Natural killer cell (primary cell): ENCODE measurements at regions not wholly inside any gene's neighbourhood (a gene's known extent, or its start where the extent isn't known, plus 50 kb on each side); places are given as distances from the start of the nearest gene placed in this dataset.

Experiments
- ATAC-seq, 3 donors: fragments of 150-1000 bp in 2 of 3; fragments of 200-7000 bp in 1 of 3; cut with Tn5 transposase; 1 replicate in 1 of 3; 2 replicates in 2 of 3; pipeline ENCODE4 v1.10.0; 2021; ENCODE audit warnings: mild to moderate bottlenecking in 2 of 3, moderate library complexity in 2 of 3
- DNase-seq, 2 donors: peaks; one replicate each; pipeline versions ENCODE4 v3.0.0 to v3.0.0-alpha.2; 2013 to 2021; ENCODE audit warnings: mixed read lengths in 1 of 2
- H3K27ac ChIP-seq: one replicate; pipeline ENCODE4 v1.5.1; 2013; ENCODE audit warnings: mild to moderate bottlenecking, low read length
- H3K27me3 ChIP-seq: one replicate; pipeline ENCODE4 v1.6.1; 2013; ENCODE audit warnings: low read length; ENCODE audit not compliant: control insufficient read depth, insufficient read depth
- H3K36me3 ChIP-seq: one replicate; pipeline ENCODE4 v1.6.1; 2013; ENCODE audit warnings: low read length; ENCODE audit not compliant: control insufficient read depth, insufficient read depth
- H3K4me1 ChIP-seq: one replicate; pipeline ENCODE4 v1.6.1; 2013; ENCODE audit warnings: low read length; ENCODE audit not compliant: control insufficient read depth, insufficient read depth
- H3K4me3 ChIP-seq: one replicate; pipeline ENCODE4 v1.5.1; 2013; ENCODE audit warnings: low read length
- H3K9me3 ChIP-seq: one replicate; pipeline ENCODE4 v1.6.1; 2013; ENCODE audit warnings: low read length; ENCODE audit not compliant: control insufficient read depth, insufficient read depth
- H3K27ac Mint-ChIP-seq, 2 donors: one replicate each; pipeline ENCODE4 v1.8.0; 2022; ENCODE audit warnings: mild to moderate bottlenecking in 2 of 2, mixed read lengths in 2 of 2, moderate library complexity in 1 of 2
- H3K27me3 Mint-ChIP-seq, 2 donors: one replicate each; pipeline ENCODE4 v1.8.0; 2022; ENCODE audit warnings: low read depth in 2 of 2, mixed read lengths in 2 of 2
- H3K36me3 Mint-ChIP-seq: one replicate; pipeline ENCODE4 v1.8.0; 2022; ENCODE audit warnings: mixed read lengths
- H3K4me1 Mint-ChIP-seq, 2 donors: one replicate each; pipeline ENCODE4 v1.8.0; 2022; ENCODE audit warnings: mixed read lengths in 2 of 2
- H3K4me3 Mint-ChIP-seq: one replicate; pipeline ENCODE4 v1.8.0; 2022; ENCODE audit warnings: mild to moderate bottlenecking, moderate library complexity, mixed read lengths
- H3K9me3 Mint-ChIP-seq, 2 donors: one replicate each; pipeline ENCODE4 v1.8.0; 2022; ENCODE audit warnings: mixed read lengths in 2 of 2
- WGBS: methylation state at CpG from one replicate; pipeline ENCODE4 v1.1.7; 2013; ENCODE audit warnings: missing lambda C conversion rate; ENCODE audit not compliant: insufficient coverage; 5-methylcytosine and 5-hydroxymethylcytosine counted together
- intact Hi-C: fragments of 100-400 bp; cut with micrococcal nuclease; formaldehyde crosslinking; loops from one replicate; pipeline ENCODE4 v1.14.2; 2022
- TF ChIP-seq, protein P1 (sequence below): fragments of 200-600 bp; IDR thresholded peaks from one replicate; pipeline ENCODE4 v1.8.0; 2022; ENCODE audit warnings: antibody characterized with exemption

DNA sequence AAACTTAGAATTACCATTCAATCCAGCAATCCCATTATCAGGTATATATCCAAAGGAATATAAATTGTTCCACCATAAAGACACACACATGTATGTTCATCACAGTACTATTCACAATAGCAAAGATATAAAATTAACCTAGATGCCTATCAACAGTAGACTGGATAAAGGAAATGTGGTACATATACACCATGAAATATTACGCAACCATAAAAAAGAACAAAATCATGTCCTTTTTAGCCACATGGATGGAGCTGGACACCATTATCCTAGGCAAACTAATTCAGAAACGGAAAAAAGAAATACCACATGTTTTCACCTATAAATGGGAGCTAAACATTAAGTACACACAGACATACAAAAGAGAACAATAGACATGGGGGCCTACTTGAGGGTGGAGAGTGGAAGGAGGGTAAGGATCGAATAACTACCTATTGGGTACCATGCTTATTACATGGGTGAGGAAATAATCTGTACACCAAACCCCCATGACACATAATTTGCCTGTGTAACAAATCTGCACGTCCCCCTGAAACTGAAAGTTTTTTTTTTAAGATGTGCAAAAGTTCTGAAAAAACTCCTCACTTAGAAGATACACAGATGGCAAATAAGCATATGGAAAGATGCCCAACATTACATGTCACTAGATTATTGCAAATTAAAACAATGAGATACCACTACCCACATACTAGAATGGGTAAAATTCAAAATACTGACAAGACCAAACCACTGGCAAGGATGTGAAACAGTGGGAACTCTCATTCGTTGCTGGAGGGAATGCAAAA is 313.0 kb upstream of the CD180 start:
- TF ChIP-seq, protein P1, sequence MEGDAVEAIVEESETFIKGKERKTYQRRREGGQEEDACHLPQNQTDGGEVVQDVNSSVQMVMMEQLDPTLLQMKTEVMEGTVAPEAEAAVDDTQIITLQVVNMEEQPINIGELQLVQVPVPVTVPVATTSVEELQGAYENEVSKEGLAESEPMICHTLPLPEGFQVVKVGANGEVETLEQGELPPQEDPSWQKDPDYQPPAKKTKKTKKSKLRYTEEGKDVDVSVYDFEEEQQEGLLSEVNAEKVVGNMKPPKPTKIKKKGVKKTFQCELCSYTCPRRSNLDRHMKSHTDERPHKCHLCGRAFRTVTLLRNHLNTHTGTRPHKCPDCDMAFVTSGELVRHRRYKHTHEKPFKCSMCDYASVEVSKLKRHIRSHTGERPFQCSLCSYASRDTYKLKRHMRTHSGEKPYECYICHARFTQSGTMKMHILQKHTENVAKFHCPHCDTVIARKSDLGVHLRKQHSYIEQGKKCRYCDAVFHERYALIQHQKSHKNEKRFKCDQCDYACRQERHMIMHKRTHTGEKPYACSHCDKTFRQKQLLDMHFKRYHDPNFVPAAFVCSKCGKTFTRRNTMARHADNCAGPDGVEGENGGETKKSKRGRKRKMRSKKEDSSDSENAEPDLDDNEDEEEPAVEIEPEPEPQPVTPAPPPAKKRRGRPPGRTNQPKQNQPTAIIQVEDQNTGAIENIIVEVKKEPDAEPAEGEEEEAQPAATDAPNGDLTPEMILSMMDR: no peak
- Mint-ChIP-seq H3K27me3 (peaks cover 0 to 7% of the 10 kb centered on the region in 2 donors), H3K4me3 (no peak overlapping the region), H3K9me3 (peaks cover 3 to 7% of the 10 kb centered on the region in 2 donors), H3K4me1 (peaks cover 35 to 38% of the 10 kb centered on the region in 2 donors), H3K36me3 (no peaks in the 10 kb centered on the region), H3K27ac (peak overlapping the region; percentile 5 to 56)
- Histone ChIP-seq H3K4me3 (no peak overlapping the region), H3K9me3 (no peaks in the 10 kb centered on the region), H3K27me3 (no peaks in the 10 kb centered on the region), H3K4me1 (peaks cover 8% of the 10 kb centered on the region), H3K27ac (no peak overlapping the region), H3K36me3 (no peaks in the 10 kb centered on the region)
- ATAC-seq (no peak), DNase-seq (no peak)
- 60% methylated on average over 2 of the region's 5 CpGs for WGBS
- intact Hi-C loops: loop anchor here (5.0 to 10.0 kb wide), 3 partner anchors 212 to 935 kb away; partner anchors contain the start of gene PIK3R1

DNA sequence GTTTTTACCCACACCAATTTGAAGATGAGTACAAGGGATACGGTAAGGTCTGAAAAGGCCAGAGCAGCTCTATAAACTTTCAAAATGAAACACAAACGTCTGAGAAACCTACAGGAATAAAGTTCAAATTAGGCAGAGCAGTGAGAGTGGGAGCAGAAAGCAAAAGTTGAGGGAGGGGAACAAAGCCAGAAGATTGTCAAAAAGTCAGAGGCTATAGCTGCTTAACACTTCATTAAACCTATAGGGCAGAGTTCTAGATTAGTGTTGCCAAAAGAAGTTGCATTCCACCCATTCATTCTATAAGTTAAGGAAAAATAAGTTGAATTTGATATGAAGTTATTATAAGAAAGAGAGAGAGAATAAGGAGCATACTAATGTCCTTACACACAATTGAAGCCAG is 309.6 kb upstream of the CD180 start:
- Mint-ChIP-seq H3K4me1 (peaks cover 17 to 20% of the 10 kb centered on the region in 2 donors), H3K27me3 (peaks cover 6 to 7% of the 10 kb centered on the region in 2 donors), H3K9me3 (peaks cover 3 to 7% of the 10 kb centered on the region in 2 donors), H3K27ac (no peak overlapping the region), H3K36me3 (no peaks in the 10 kb centered on the region), H3K4me3 (no peak overlapping the region)
- DNase-seq (no peak), ATAC-seq (no peak)
- TF ChIP-seq, protein P1: no peak
- Histone ChIP-seq H3K4me3 (no peak overlapping the region), H3K9me3 (no peaks in the 10 kb centered on the region), H3K27me3 (no peaks in the 10 kb centered on the region), H3K36me3 (no peaks in the 10 kb centered on the region), H3K4me1 (no peaks in the 10 kb centered on the region), H3K27ac (no peak overlapping the region)
- intact Hi-C loops: no loop called here
- 100% methylated on average over 2 of the region's 2 CpGs for WGBS

DNA sequence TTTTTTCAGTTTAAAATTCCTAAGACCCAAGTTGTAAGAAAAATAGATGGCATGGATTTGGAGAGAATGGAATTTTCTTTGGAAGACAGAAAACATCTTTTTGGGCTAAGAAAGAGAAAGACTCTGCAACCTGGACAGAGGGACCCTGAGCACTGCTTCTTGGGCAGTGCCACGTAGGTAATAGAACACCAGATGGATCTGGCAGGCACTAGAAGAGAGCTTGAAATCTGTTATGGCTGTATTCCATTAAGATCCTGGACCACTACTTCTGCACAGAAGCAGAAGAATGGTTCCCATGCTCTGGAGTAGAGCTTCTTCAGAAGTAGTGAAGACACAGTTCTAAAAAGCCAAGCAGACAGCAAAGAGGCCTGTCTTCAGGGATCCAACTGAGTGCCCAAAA is 306.4 kb upstream of the CD180 start:
- H3K9me3 Mint-ChIP-seq: peaks cover 0 to 4% of the 10 kb centered on the region in 2 donors
- no peak overlapping the region for H3K27ac Mint-ChIP-seq
- intact Hi-C loops: no loop called here
- Histone ChIP-seq H3K27ac (no peak overlapping the region), H3K9me3 (no peaks in the 10 kb centered on the region), H3K27me3 (no peaks in the 10 kb centered on the region), H3K4me3 (no peak overlapping the region), H3K36me3 (no peaks in the 10 kb centered on the region), H3K4me1 (no peaks in the 10 kb centered on the region)
- no peak overlapping the region for H3K4me3 Mint-ChIP-seq
- ATAC-seq: no peak
- H3K36me3 Mint-ChIP-seq: peaks cover 14% of the 10 kb centered on the region
- TF ChIP-seq, protein P1: no peak
- peaks cover 4 to 6% of the 10 kb centered on the region in 2 donors for H3K27me3 Mint-ChIP-seq
- WGBS: 97% methylated on average over 1 of the region's 1 CpG
- no peak for DNase-seq
- H3K4me1 Mint-ChIP-seq: peaks cover 0 to 4% of the 10 kb centered on the region in 2 donors
